Testis (tissue), 2 donors: ENCODE measurements at regions not wholly inside any gene's neighbourhood (a gene's known extent, or its start where the extent isn't known, plus 50 kb on each side); places are given as distances from the start of the nearest gene placed in this dataset.

Experiments
- CTCF ChIP-seq, 3 experiments: fragments of 450-650 bp in 2 of 3; fragments of 200-600 bp in 1 of 3; sonication (generic) in 1 of 3; IDR thresholded peaks; one replicate each; pipeline ENCODE4 v1.5.1; 2016 to 2019; ENCODE audit warnings: antibody characterized with exemption in 3 of 3, mild to moderate bottlenecking in 2 of 3, moderate library complexity in 1 of 3
- POLR2A ChIP-seq: fragments of 450-650 bp; IDR thresholded peaks from one replicate; pipeline ENCODE4 v1.6.1; 2017; ENCODE audit warnings: antibody characterized with exemption, mild to moderate bottlenecking, moderate library complexity

- TF ChIP-seq POLR2A: no peak
- TF ChIP-seq CTCF (IDR thresholded peaks at IDR 0.05): no peak
These were observed 110.0 kb downstream of the KIF26A start for GRCh38 chr14:104248203-104249055.
